CD4-positive, alpha-beta T cell (primary cell): ENCODE measurements at regions not wholly inside any gene's neighbourhood (a gene's known extent, or its start where the extent isn't known, plus 50 kb on each side); places are given as distances from the start of the nearest gene placed in this dataset.
"Not testable (repeated sequence)": the region's sequence is repeated elsewhere in the genome, so short reads cannot be mapped to it uniquely, and the experiment has no call there.

Source experiments
- ATAC-seq: fragments of 200-7000 bp; cut with Tn5 transposase; one replicate; pipeline ENCODE4 v1.10.0; 2022; ENCODE audit warnings: mild to moderate bottlenecking; ENCODE audit not compliant: poor library complexity
- CTCF ChIA-PET: fragments of 350-600 bp; sonication (Branson Sonifier 250); formaldehyde crosslinking; loops from one replicate; lab custom pipeline; 2021; ENCODE audit warnings: antibody characterized with exemption, inconsistent platforms; lab: Charles Lee
- POLR2A ChIA-PET: fragments of 350-600 bp; sonication (Branson Sonifier 250); formaldehyde crosslinking; loops from one replicate; lab custom pipeline; 2021; ENCODE audit warnings: antibody characterized with exemption, inconsistent platforms; lab: Charles Lee
- DNase-seq, 14 experiments: peaks; one replicate each; pipeline ENCODE4 v3.0.0-alpha.2; 2013 to 2020; ENCODE audit warnings: mixed read lengths in 2 of 14
- H3K27ac ChIP-seq, 2 donors: one replicate each; pipeline versions ENCODE4 v1.5.1 to v1.7.0; 2013; ENCODE audit warnings: low read length in 2 of 2, low read depth in 1 of 2, mild to moderate bottlenecking in 1 of 2
- H3K27me3 ChIP-seq, 2 experiments: 1 replicate in 1 of 2; 2 replicates in 1 of 2; pipeline versions ENCODE4 v1.6.1 to v1.7.0; 2013; ENCODE audit warnings: low read length in 2 of 2, control low read depth in 1 of 2, mild to moderate bottlenecking in 1 of 2, moderate library complexity in 1 of 2; ENCODE audit not compliant: insufficient read depth in 2 of 2, control insufficient read depth in 1 of 2
- H3K36me3 ChIP-seq: one replicate; pipeline ENCODE4 v1.6.1; 2013; ENCODE audit warnings: low read length, control low read depth; ENCODE audit not compliant: insufficient read depth
- H3K4me1 ChIP-seq: one replicate; pipeline ENCODE4 v1.6.1; 2013; ENCODE audit warnings: low read length, control low read depth; ENCODE audit not compliant: insufficient read depth
- H3K4me3 ChIP-seq: one replicate; pipeline ENCODE4 v1.5.1; 2013; ENCODE audit warnings: mild to moderate bottlenecking, low read length, moderate library complexity
- H3K9me3 ChIP-seq, 2 experiments: 1 replicate in 1 of 2; 2 replicates in 1 of 2; pipeline versions ENCODE4 v1.6.1 to v1.7.0; 2013; ENCODE audit warnings: low read length in 2 of 2, mild to moderate bottlenecking in 2 of 2, control low read depth in 1 of 2, moderate library complexity in 1 of 2; ENCODE audit not compliant: control insufficient read depth in 1 of 2, insufficient read depth in 1 of 2
- H3K27ac Mint-ChIP-seq: one replicate; pipeline ENCODE4 v1.8.0; 2020; ENCODE audit warnings: mixed read lengths
- H3K27me3 Mint-ChIP-seq: one replicate; pipeline ENCODE4 v1.8.0; 2021; ENCODE audit warnings: mixed read lengths
- H3K36me3 Mint-ChIP-seq: one replicate; pipeline ENCODE4 v1.8.0; 2021; ENCODE audit warnings: low read depth, mixed read lengths
- H3K4me1 Mint-ChIP-seq: one replicate; pipeline ENCODE4 v1.8.0; 2021; ENCODE audit warnings: low read depth, mixed read lengths
- H3K4me3 Mint-ChIP-seq: one replicate; pipeline ENCODE4 v1.8.0; 2020; ENCODE audit warnings: mild to moderate bottlenecking, mixed read lengths
- H3K9me3 Mint-ChIP-seq: one replicate; pipeline ENCODE4 v1.8.0; 2020; ENCODE audit warnings: mixed read lengths
- intact Hi-C, 2 experiments: fragments of 100-400 bp; cut with DNase I in 1 of 2; cut with micrococcal nuclease in 1 of 2; formaldehyde crosslinking; loops; one replicate each; pipeline versions ENCODE4 v1.15.1 to v1.9.0; 2023 to 2025; cut with DNase I, micrococcal nuclease
- TF ChIP-seq, protein P1 (sequence below): fragments of 200-600 bp; IDR thresholded peaks from one replicate; pipeline ENCODE4 v1.8.0; 2022; ENCODE audit warnings: antibody characterized with exemption, mild to moderate bottlenecking

DNA sequence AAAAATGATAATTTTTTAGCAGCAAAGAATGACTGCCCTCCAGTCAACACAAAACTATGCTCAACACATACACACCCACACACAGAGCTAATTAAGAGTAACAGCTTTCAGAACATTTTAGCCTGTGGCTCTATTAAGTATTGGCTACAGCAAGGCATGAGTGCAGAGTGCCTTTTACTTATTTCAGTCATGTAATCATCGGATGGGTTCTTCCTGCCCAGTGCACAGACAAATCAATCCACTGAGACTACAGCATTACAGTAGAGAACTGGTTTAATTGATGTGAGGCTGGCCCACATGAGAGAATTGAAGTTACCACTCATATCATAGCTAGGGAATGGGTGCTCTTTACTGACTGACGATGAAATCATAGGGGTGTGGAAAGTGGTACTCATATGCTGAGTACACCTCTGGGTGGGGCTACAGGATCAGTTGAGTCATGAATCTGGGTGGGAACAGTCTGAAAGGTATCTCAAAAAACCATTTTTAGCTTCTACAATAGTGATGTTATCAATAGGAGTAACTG, 241.0 kb downstream of the FSIP2 start:
- Histone ChIP-seq H3K4me3 (no peak overlapping the region), H3K27ac (no peak overlapping the region), H3K4me1 (no peaks in the 10 kb centered on the region), H3K9me3 (no peaks in the 10 kb centered on the region), H3K27me3 (no peaks in the 10 kb centered on the region), H3K36me3 (no peaks in the 10 kb centered on the region)
- H3K9me3 Mint-ChIP-seq = peaks cover 1% of the 10 kb centered on the region
- no peak overlapping the region for H3K27ac Mint-ChIP-seq
- CTCF ChIA-PET = interaction anchor here (1.1 kb wide), 1 partner anchor 13 kb away, joined by 3 read pairs; no protein-coding TSS in a partner anchor
- no peaks in the 10 kb centered on the region for H3K27me3 Mint-ChIP-seq
- H3K36me3 Mint-ChIP-seq = no peaks in the 10 kb centered on the region
- H3K4me3 Mint-ChIP-seq = no peak overlapping the region
- DNase-seq (no peak), ATAC-seq (no peak)
- no peaks in the 10 kb centered on the region for H3K4me1 Mint-ChIP-seq
- intact Hi-C loops = no loop called here
- POLR2A ChIA-PET = interaction anchor here (0.6 kb wide), 1 partner anchor 1603 kb away, joined by 3 read pairs; no protein-coding TSS in a partner anchor
- TF ChIP-seq, protein P1, sequence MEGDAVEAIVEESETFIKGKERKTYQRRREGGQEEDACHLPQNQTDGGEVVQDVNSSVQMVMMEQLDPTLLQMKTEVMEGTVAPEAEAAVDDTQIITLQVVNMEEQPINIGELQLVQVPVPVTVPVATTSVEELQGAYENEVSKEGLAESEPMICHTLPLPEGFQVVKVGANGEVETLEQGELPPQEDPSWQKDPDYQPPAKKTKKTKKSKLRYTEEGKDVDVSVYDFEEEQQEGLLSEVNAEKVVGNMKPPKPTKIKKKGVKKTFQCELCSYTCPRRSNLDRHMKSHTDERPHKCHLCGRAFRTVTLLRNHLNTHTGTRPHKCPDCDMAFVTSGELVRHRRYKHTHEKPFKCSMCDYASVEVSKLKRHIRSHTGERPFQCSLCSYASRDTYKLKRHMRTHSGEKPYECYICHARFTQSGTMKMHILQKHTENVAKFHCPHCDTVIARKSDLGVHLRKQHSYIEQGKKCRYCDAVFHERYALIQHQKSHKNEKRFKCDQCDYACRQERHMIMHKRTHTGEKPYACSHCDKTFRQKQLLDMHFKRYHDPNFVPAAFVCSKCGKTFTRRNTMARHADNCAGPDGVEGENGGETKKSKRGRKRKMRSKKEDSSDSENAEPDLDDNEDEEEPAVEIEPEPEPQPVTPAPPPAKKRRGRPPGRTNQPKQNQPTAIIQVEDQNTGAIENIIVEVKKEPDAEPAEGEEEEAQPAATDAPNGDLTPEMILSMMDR = no peak

DNA sequence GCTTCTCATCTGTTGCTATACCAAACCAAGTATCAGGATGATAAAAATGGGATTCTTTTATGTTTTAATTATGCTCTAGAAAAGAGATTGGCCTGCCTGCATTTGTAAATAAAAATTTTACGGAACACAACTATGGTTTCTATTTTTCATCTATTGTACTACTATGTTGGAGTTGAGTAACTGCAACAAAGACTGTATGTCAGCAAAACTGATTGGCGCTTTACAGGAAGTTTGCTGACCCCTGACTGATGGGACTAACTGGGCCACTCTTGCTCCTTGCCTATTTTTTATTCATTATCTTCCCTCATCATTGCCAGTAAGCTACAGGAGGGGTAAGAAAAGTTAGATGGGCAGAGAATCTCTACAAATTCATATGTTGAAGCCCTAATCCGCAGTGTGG, 242.3 kb downstream of the FSIP2 start:
- Histone ChIP-seq H3K36me3 (no peaks in the 10 kb centered on the region), H3K9me3 (no peaks in the 10 kb centered on the region), H3K4me1 (no peaks in the 10 kb centered on the region), H3K27me3 (no peaks in the 10 kb centered on the region), H3K27ac (no peak overlapping the region), H3K4me3 (no peak overlapping the region)
- CTCF ChIA-PET = no interaction called here
- no peaks in the 10 kb centered on the region for H3K4me1 Mint-ChIP-seq
- no peak overlapping the region for H3K27ac Mint-ChIP-seq
- H3K27me3 Mint-ChIP-seq = no peaks in the 10 kb centered on the region
- no peak overlapping the region for H3K4me3 Mint-ChIP-seq
- POLR2A ChIA-PET = no interaction called here
- TF ChIP-seq, protein P1 = no peak
- peaks cover 1% of the 10 kb centered on the region for H3K9me3 Mint-ChIP-seq
- no peaks in the 10 kb centered on the region for H3K36me3 Mint-ChIP-seq
- intact Hi-C loops = no loop called here
- no peak for ATAC-seq
- no peak for DNase-seq

DNA sequence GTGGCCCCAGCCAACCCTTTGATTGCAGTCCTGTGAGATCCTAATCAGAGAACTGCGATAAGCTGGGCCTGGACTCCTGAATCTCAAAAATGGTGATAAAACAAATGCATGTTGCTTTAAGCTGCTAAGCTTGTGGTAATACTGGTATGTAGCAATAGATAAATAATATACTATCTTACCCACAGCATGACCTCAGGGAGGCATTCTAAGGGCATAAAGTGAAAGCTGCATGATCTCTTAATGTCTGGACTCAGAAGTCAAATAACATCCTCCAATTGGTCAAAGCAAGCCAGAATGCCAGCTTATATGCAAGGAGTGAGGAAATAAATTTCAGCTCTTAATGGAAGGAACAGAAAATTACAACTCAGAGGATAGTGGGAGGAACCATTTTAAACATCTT, 246.1 kb downstream of the FSIP2 start:
- H3K27ac Mint-ChIP-seq = no peak overlapping the region
- no peak for DNase-seq
- CTCF ChIA-PET = no interaction called here
- no peak overlapping the region for H3K27ac ChIP-seq
- no peaks in the 10 kb centered on the region for H3K9me3 Mint-ChIP-seq
- H3K36me3 ChIP-seq = no peaks in the 10 kb centered on the region
- no peak overlapping the region for H3K4me3 Mint-ChIP-seq
- intact Hi-C loops = no loop called here
- H3K4me3 ChIP-seq = no peak overlapping the region
- H3K4me1 ChIP-seq = no peaks in the 10 kb centered on the region
- no peaks in the 10 kb centered on the region for H3K4me1 Mint-ChIP-seq
- no peaks in the 10 kb centered on the region for H3K27me3 ChIP-seq
- no peaks in the 10 kb centered on the region for H3K27me3 Mint-ChIP-seq
- TF ChIP-seq, protein P1 = no peak
- no peaks in the 10 kb centered on the region for H3K36me3 Mint-ChIP-seq
- H3K9me3 ChIP-seq = no peaks in the 10 kb centered on the region
- POLR2A ChIA-PET = no interaction called here
- ATAC-seq = no peak

DNA sequence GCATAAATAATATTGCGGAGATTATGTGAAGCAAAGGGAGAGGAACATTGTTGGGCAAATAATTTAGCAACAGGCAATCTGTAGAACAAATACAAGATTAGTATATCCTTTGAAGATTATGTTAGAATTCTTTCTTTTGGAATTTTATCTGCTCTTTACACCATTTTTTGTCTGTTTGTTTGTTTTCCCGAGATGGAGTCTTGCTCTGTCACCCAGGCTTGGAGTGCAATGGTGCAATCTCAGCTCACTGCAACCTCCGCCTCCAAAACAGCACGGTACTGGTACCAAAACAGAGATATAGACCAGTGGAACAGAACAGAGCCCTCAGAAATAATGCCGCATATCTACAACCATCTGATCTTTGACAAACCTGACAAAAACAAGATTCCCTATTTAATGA, 250.3 kb downstream of the FSIP2 start:
- POLR2A ChIA-PET, CTCF ChIA-PET: not testable (repeated sequence)

More for the DNA sequence above, 250.3 kb downstream of the FSIP2 start:
- H3K27me3 Mint-ChIP-seq, ATAC-seq, H3K36me3 ChIP-seq, H3K9me3 ChIP-seq, H3K36me3 Mint-ChIP-seq, intact Hi-C loops, H3K9me3 Mint-ChIP-seq, H3K27ac Mint-ChIP-seq, H3K27ac ChIP-seq, H3K4me3 Mint-ChIP-seq, DNase-seq, H3K4me1 ChIP-seq, H3K4me3 ChIP-seq, H3K4me1 Mint-ChIP-seq, H3K27me3 ChIP-seq: not testable (repeated sequence)
